Aorta (tissue), 5 donors: ENCODE measurements at regions not wholly inside any gene's neighbourhood (a gene's known extent, or its start where the extent isn't known, plus 50 kb on each side); places are given as distances from the start of the nearest gene placed in this dataset.
A peak's percentile ranks its signal among the peaks of the same experiment; 100 is the strongest.

Experiments used
- ATAC-seq: fragments of 200-7000 bp; cut with Tn5 transposase; one replicate; pipeline ENCODE4 v1.9.1; 2022; ENCODE audit warnings: moderate library complexity; ENCODE audit not compliant: low FRiP score
- DNase-seq, 2 donors: peaks; one replicate each; pipeline ENCODE4 v3.0.0-alpha.2; 2020
- H3K27ac ChIP-seq, 2 donors: one replicate each; pipeline ENCODE4 v1.5.1; 2013; ENCODE audit warnings: low read length in 2 of 2, mild to moderate bottlenecking in 2 of 2, moderate library complexity in 2 of 2, control low read depth in 1 of 2, inconsistent platforms in 1 of 2, low read depth in 1 of 2
- H3K27me3 ChIP-seq, 2 donors: one replicate each; pipeline ENCODE4 v1.6.1; 2013; ENCODE audit warnings: control low read depth in 1 of 2, low read length in 1 of 2, mild to moderate bottlenecking in 1 of 2, moderate library complexity in 1 of 2; ENCODE audit not compliant: insufficient read depth in 2 of 2, control insufficient read depth in 1 of 2
- H3K36me3 ChIP-seq, 2 donors: one replicate each; pipeline ENCODE4 v1.6.1; 2013; ENCODE audit warnings: control low read depth in 1 of 2, low read length in 1 of 2, mild to moderate bottlenecking in 1 of 2; ENCODE audit not compliant: insufficient read depth in 2 of 2, control insufficient read depth in 1 of 2
- H3K4me1 ChIP-seq, 2 donors: one replicate each; pipeline ENCODE4 v1.6.1; 2013; ENCODE audit warnings: low read length in 2 of 2, control low read depth in 1 of 2, mild to moderate bottlenecking in 1 of 2, moderate library complexity in 1 of 2; ENCODE audit not compliant: insufficient read depth in 2 of 2, control insufficient read depth in 1 of 2
- H3K4me3 ChIP-seq, 2 donors: one replicate each; pipeline ENCODE4 v1.5.1; 2013; ENCODE audit warnings: low read length in 2 of 2, control low read depth in 1 of 2, mild to moderate bottlenecking in 1 of 2
- H3K9me3 ChIP-seq: one replicate; pipeline ENCODE4 v1.6.1; 2013; ENCODE audit warnings: mild to moderate bottlenecking, low read length; ENCODE audit not compliant: control insufficient read depth
- WGBS, 2 donors: extraction: QIAGEN DNeasy Blood & Tissue Kit; methylation state at CpG; one replicate each; pipeline ENCODE4 v1.1.7; 2013; 5-methylcytosine and 5-hydroxymethylcytosine counted together
- intact Hi-C, 2 donors: fragments of 100-400 bp; cut with DNase I; formaldehyde crosslinking; loops; one replicate each; pipeline versions ENCODE4 v1.14.2 to v1.15.0; 2022
- donor health status: healthy with polysubstance abuse.
- donor health status: Bipolar disorder and iron deficiency.
- donor health status: DM: no; HTN: no; CAD: no.
- donor health status: DM: no; HTN: no; CAD: no.
- donor health status: DM: yes; HTN: yes; CAD: no.

GRCh38 chr2:206845877-206846276 is 80.5 kb downstream of the FASTKD2 start:
- DNase-seq: no peak
- peaks cover 0 to 5% of the 10 kb centered on the region in 2 donors for H3K36me3 ChIP-seq
- ATAC-seq: no peak
- H3K27me3 ChIP-seq: no peaks in the 10 kb centered on the region
- H3K4me3 ChIP-seq: no peak overlapping the region
- H3K4me1 ChIP-seq: no peaks in the 10 kb centered on the region
- no peaks in the 10 kb centered on the region for H3K9me3 ChIP-seq
- H3K27ac ChIP-seq: no peak overlapping the region
- intact Hi-C loops: no loop called here

GRCh38 chr2:206846331-206846730 is 80.9 kb downstream of the FASTKD2 start:
- intact Hi-C loops: no loop called here
- Histone ChIP-seq H3K27me3 (no peaks in the 10 kb centered on the region), H3K4me3 (no peak overlapping the region), H3K9me3 (no peaks in the 10 kb centered on the region), H3K36me3 (peaks cover 0 to 3% of the 10 kb centered on the region in 2 donors), H3K27ac (no peak overlapping the region), H3K4me1 (no peaks in the 10 kb centered on the region)
- WGBS, 2 donors: 84 to 87% methylated on average over 3 of the region's 3 CpGs
- DNase-seq (no peak), ATAC-seq (no peak)

GRCh38 chr2:206846981-206847834 is 81.8 kb downstream of the FASTKD2 start:
- Histone ChIP-seq H3K36me3 (peaks cover 0 to 3% of the 10 kb centered on the region in 2 donors), H3K9me3 (no peaks in the 10 kb centered on the region), H3K27ac (no peak overlapping the region), H3K4me1 (no peaks in the 10 kb centered on the region), H3K4me3 (no peak overlapping the region), H3K27me3 (no peaks in the 10 kb centered on the region)
- ATAC-seq: no peak
- WGBS, 2 donors: 61 to 77% methylated on average over 3 of the region's 3 CpGs
- no peak for DNase-seq
- intact Hi-C loops: no loop called here

GRCh38 chr2:206850369-206850768 is 85.0 kb downstream of the FASTKD2 start:
- Histone ChIP-seq H3K27ac (no peak overlapping the region), H3K4me1 (peaks cover 0 to 1% of the 10 kb centered on the region in 2 donors), H3K36me3 (peaks cover 0 to 3% of the 10 kb centered on the region in 2 donors), H3K4me3 (no peak overlapping the region), H3K9me3 (no peaks in the 10 kb centered on the region), H3K27me3 (no peaks in the 10 kb centered on the region)
- DNase-seq (no peak), ATAC-seq (no peak)
- intact Hi-C loops: no loop called here

- WGBS, 2 donors: 96 to 98% methylated on average over 1 of the region's 1 CpG
- Histone ChIP-seq H3K4me1 (peaks cover 5 to 8% of the 10 kb centered on the region in 2 donors), H3K4me3 (no peak overlapping the region), H3K9me3 (no peaks in the 10 kb centered on the region), H3K27me3 (no peaks in the 10 kb centered on the region), H3K36me3 (peaks cover 0 to 1% of the 10 kb centered on the region in 2 donors), H3K27ac (no peak overlapping the region)
- intact Hi-C loops: no loop called here
- no peak for ATAC-seq
- DNase-seq: no peak
Measured at GRCh38 chr2:206851521-206851920, 86.1 kb downstream of the FASTKD2 start.

- no peaks in the 10 kb centered on the region for H3K36me3 ChIP-seq
- H3K9me3 ChIP-seq: no peaks in the 10 kb centered on the region
- no peak overlapping the region for H3K4me3 ChIP-seq
- ATAC-seq: no peak
- intact Hi-C loops: no loop called here
- H3K27ac ChIP-seq: no peak overlapping the region
- H3K4me1 ChIP-seq: peaks cover 5 to 10% of the 10 kb centered on the region in 2 donors
- WGBS, 2 donors: 67 to 77% methylated on average over 4 of the region's 4 CpGs
- H3K27me3 ChIP-seq: no peaks in the 10 kb centered on the region
- no peak for DNase-seq
Measured at GRCh38 chr2:206853915-206854314, 85.4 kb upstream of the CPO start.

- Histone ChIP-seq H3K4me1 (peaks cover 5 to 10% of the 10 kb centered on the region in 2 donors), H3K27ac (peak overlapping the region in 1 of 2 donors; percentile 37), H3K36me3 (no peaks in the 10 kb centered on the region), H3K27me3 (no peaks in the 10 kb centered on the region), H3K9me3 (no peaks in the 10 kb centered on the region), H3K4me3 (no peak overlapping the region)
- ATAC-seq: no peak
- 79 to 83% methylated on average over 10 of the region's 10 CpGs for WGBS, 2 donors
- peak in 1 of 2 donors; percentile 61 for DNase-seq
- intact Hi-C loops: no loop called here
Measured at GRCh38 chr2:206855585-206856433, 83.5 kb upstream of the CPO start.

GRCh38 chr2:206856513-206856912 is 82.8 kb upstream of the CPO start:
- no peak overlapping the region for H3K4me3 ChIP-seq
- H3K27ac ChIP-seq: peak overlapping the region in 1 of 2 donors; percentile 33
- ATAC-seq (no peak), DNase-seq (no peak)
- no peaks in the 10 kb centered on the region for H3K9me3 ChIP-seq
- no peaks in the 10 kb centered on the region for H3K27me3 ChIP-seq
- H3K4me1 ChIP-seq: peaks cover 5 to 10% of the 10 kb centered on the region in 2 donors
- intact Hi-C loops: no loop called here
- no peaks in the 10 kb centered on the region for H3K36me3 ChIP-seq
